ENCODE measurements at regions not wholly inside any gene's neighbourhood (a gene's known extent, or its start where the extent isn't known, plus 50 kb on each side); places are given as distances from the start of the nearest gene placed in this dataset.

GRCh38 chr2:10964052-10964790 lies 52.5 kb downstream of the KCNF1 start:
- TF ChIP-seq, protein P1, sequence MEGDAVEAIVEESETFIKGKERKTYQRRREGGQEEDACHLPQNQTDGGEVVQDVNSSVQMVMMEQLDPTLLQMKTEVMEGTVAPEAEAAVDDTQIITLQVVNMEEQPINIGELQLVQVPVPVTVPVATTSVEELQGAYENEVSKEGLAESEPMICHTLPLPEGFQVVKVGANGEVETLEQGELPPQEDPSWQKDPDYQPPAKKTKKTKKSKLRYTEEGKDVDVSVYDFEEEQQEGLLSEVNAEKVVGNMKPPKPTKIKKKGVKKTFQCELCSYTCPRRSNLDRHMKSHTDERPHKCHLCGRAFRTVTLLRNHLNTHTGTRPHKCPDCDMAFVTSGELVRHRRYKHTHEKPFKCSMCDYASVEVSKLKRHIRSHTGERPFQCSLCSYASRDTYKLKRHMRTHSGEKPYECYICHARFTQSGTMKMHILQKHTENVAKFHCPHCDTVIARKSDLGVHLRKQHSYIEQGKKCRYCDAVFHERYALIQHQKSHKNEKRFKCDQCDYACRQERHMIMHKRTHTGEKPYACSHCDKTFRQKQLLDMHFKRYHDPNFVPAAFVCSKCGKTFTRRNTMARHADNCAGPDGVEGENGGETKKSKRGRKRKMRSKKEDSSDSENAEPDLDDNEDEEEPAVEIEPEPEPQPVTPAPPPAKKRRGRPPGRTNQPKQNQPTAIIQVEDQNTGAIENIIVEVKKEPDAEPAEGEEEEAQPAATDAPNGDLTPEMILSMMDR (conservative IDR thresholded peaks at IDR 0.05; ENCODE audit: low read depth): no peak
- no peak overlapping the region for H3K27ac ChIP-seq
- ChIA-PET CTCF (no interaction called here), POLR2A (ENCODE audit: low non-redundant PET) (no interaction called here)
- DNase-seq (ENCODE audit: low spot score): no peak

DNA sequence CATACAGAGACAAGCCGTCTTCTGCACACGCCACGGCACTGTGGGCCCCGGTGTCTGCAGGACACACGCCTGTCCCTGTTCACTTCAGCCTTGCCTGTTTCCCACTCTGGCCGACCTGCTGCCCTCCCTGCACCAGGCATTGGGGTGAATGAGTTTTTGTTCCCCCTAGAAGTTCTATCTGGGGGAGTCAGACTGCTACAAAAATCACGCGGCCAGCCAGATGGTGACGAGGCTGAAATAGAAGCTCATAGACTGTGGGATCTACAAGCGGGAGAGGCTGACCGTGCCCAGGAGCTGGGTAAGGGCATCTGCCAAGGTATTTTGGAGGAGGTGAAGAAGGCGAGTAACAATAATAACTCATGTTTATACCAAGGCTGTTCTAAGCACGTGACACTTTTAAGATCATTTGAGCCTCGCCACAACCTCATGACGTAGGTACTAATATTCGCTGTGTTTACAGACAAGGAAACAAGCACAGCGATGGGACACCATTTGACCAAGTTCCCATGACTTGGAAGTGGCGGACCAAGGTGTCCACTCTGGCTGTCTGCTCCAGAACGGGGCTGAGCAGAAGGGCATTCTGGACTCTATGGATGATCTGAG lies 53.6 kb downstream of the KCNF1 start:
- ChIA-PET CTCF (interaction anchor here (0.5 kb wide), 1 partner anchor 197 kb away, joined by 3 read pairs; no protein-coding TSS in a partner anchor), POLR2A (ENCODE audit: low non-redundant PET) (no interaction called here)
- DNase-seq (ENCODE audit: low spot score): no peak
- H3K27ac ChIP-seq: no peak overlapping the region
- TF ChIP-seq, protein P1 (conservative IDR thresholded peaks at IDR 0.05; ENCODE audit: low read depth): no peak

GRCh38 chr2:10966056-10966455 lies 54.3 kb downstream of the KCNF1 start:
- no peak for DNase-seq (ENCODE audit: low spot score)
- TF ChIP-seq, protein P1 (conservative IDR thresholded peaks at IDR 0.05; ENCODE audit: low read depth): no peak
- H3K27ac ChIP-seq: no peak overlapping the region
- POLR2A ChIA-PET (ENCODE audit: low non-redundant PET): no interaction called here
- CTCF ChIA-PET: no interaction called here

GRCh38 chr2:10966741-10967140 lies 55.0 kb downstream of the KCNF1 start:
- POLR2A ChIA-PET (ENCODE audit: low non-redundant PET): no interaction called here
- TF ChIP-seq, protein P1 (conservative IDR thresholded peaks at IDR 0.05; ENCODE audit: low read depth): no peak
- no peak overlapping the region for H3K27ac ChIP-seq
- no peak for DNase-seq (ENCODE audit: low spot score)
- CTCF ChIA-PET: no interaction called here

GRCh38 chr2:10968176-10968575 lies 56.4 kb downstream of the KCNF1 start:
- ChIA-PET CTCF (interaction anchor here (0.7 kb wide), 1 partner anchor 36 kb away, joined by 4 read pairs; no protein-coding TSS in a partner anchor), POLR2A (ENCODE audit: low non-redundant PET) (no interaction called here)
- DNase-seq (ENCODE audit: low spot score): no peak
- TF ChIP-seq, protein P1 (conservative IDR thresholded peaks at IDR 0.05; ENCODE audit: low read depth): no peak
- H3K27ac ChIP-seq: no peak overlapping the region

DNA sequence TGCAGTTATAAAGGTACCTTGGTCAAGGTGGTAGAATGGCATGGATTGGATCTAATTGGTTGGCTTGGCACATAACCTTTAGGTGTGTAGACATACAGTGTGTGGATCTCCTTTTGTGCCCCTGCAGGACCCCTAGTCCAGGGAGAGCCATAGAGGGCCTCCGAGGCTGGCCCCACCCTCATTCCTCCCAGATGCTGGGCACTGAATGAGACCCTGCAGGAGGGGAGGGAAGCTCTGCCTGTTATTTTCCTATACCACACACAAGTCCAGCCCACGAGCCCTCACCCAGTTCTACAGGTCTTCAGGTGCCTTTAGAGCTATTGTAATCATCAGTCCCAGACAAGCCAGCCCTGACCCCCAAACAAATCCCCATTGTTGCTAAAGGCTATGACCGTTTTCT lies 58.9 kb downstream of the KCNF1 start:
- CTCF ChIA-PET: no interaction called here
- TF ChIP-seq, protein P1 (conservative IDR thresholded peaks at IDR 0.05; ENCODE audit: low read depth): no peak
- POLR2A ChIA-PET (ENCODE audit: low non-redundant PET): no interaction called here

More for the DNA sequence above, 58.9 kb downstream of the KCNF1 start:
- DNase-seq (ENCODE audit: low spot score): no peak
- H3K27ac ChIP-seq: no peak overlapping the region
